ENCODE measurements at regions not wholly inside any gene's neighbourhood (a gene's known extent, or its start where the extent isn't known, plus 50 kb on each side); places are given as distances from the start of the nearest gene placed in this dataset.

DNA sequence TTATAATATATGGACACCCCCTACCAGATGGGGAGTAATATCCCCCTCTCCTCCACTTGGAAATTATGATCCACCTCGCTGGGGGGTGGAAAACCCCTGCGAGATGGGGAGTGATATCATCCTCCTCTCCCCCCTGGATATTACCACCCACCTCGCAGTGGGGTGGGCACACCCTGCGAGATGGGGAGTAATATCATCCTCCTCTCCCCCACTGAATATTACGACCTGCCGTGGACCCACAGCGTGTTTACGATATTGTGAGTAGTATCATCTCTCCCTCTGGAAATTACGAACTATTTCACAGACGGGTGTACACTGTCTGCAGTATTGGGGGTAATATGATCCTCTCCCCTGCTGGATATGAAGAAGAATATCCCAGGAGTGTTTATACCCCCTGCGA, 228.3 kb upstream of the WSCD1 start:
- peaks cover 7% of the 10 kb centered on the region for H3K27me3 ChIP-seq (ENCODE audit: low read depth)
- intact Hi-C loops (cut with micrococcal nuclease) = no loop called here
- TF ChIP-seq, protein P1, sequence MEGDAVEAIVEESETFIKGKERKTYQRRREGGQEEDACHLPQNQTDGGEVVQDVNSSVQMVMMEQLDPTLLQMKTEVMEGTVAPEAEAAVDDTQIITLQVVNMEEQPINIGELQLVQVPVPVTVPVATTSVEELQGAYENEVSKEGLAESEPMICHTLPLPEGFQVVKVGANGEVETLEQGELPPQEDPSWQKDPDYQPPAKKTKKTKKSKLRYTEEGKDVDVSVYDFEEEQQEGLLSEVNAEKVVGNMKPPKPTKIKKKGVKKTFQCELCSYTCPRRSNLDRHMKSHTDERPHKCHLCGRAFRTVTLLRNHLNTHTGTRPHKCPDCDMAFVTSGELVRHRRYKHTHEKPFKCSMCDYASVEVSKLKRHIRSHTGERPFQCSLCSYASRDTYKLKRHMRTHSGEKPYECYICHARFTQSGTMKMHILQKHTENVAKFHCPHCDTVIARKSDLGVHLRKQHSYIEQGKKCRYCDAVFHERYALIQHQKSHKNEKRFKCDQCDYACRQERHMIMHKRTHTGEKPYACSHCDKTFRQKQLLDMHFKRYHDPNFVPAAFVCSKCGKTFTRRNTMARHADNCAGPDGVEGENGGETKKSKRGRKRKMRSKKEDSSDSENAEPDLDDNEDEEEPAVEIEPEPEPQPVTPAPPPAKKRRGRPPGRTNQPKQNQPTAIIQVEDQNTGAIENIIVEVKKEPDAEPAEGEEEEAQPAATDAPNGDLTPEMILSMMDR (IDR thresholded peaks at IDR 0.05; ENCODE audit: borderline replicate concordance) = no peak

DNA sequence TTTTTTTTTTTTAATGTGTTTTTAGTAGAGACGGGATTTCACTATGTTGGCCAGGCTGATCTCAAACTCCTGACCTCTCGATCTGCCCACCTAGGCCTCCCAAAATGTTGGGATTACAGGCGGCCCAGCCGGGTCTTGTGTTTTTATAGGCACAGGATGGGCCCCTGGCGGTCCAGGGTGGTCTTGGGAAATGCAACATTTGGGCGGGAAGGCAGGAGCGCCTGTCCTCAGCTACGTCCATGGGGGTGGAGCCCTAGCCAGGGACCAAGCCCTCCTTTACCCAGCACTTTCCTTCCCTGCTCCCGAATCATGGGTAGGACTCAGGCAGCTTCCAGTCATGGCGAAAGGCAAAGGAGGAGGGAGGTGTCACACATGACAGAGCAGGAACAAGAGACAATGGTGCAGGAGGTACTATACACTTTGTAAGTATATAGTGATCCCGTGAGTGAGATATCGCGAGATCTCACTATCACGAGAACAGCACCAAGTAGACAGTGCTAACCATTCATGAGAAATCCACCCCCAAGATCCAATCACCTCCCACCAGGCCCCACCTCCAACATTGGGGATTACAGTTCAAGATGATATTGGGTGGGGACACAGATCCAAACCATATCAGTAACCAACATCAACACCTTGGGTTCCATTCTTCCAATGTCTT, 226.7 kb upstream of the WSCD1 start:
- Histone ChIP-seq H3K4me1 (no peaks in the 10 kb centered on the region), H3K36me3 (no peaks in the 10 kb centered on the region), H3K27ac (replicated peaks) (no peak overlapping the region), H3K9me3 (replicated peaks) (no peaks in the 10 kb centered on the region), H3K27me3 (ENCODE audit: low read depth) (peaks cover 19% of the 10 kb centered on the region), H3K4me3 (no peak overlapping the region)
- TF ChIP-seq, protein P1 (IDR thresholded peaks at IDR 0.05; ENCODE audit: borderline replicate concordance) = no peak
- intact Hi-C loops (cut with micrococcal nuclease) = no loop called here
- DNase-seq = no peak

More for the DNA sequence above, 228.3 kb upstream of the WSCD1 start:
- Histone ChIP-seq H3K4me1 (no peaks in the 10 kb centered on the region), H3K9me3 (replicated peaks) (no peaks in the 10 kb centered on the region), H3K4me3 (no peak overlapping the region), H3K36me3 (no peaks in the 10 kb centered on the region), H3K27ac (replicated peaks) (no peak overlapping the region)
- DNase-seq = no peak

DNA sequence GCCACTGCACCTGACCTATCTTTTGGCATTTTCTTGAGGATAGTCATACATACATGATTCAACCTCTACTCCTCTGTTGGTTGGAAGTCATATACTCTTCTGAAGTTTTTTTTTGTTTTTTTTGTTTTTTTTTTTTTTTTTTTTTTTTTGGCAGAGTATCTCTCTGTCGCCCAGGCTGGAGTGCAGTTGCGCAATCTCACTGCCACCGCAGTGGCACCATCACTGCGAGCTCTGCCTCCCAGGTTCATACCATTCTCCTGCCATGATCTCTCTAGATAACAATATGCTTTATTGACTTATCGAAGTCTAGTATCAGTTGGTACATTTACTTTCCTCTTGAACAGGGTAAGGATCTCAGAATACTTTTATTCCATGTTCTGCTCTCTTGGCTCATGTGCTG, 224.2 kb upstream of the WSCD1 start:
- intact Hi-C loops (cut with micrococcal nuclease) = no loop called here
- H3K27ac ChIP-seq (replicated peaks) = no peak overlapping the region
- no peaks in the 10 kb centered on the region for H3K36me3 ChIP-seq
- TF ChIP-seq, protein P1 (IDR thresholded peaks at IDR 0.05; ENCODE audit: borderline replicate concordance) = no peak
- H3K9me3 ChIP-seq (replicated peaks) = no peaks in the 10 kb centered on the region
- no peaks in the 10 kb centered on the region for H3K4me1 ChIP-seq
- H3K4me3 ChIP-seq = no peak overlapping the region
- H3K27me3 ChIP-seq (ENCODE audit: low read depth) = peaks cover 19% of the 10 kb centered on the region
- DNase-seq = no peak

DNA sequence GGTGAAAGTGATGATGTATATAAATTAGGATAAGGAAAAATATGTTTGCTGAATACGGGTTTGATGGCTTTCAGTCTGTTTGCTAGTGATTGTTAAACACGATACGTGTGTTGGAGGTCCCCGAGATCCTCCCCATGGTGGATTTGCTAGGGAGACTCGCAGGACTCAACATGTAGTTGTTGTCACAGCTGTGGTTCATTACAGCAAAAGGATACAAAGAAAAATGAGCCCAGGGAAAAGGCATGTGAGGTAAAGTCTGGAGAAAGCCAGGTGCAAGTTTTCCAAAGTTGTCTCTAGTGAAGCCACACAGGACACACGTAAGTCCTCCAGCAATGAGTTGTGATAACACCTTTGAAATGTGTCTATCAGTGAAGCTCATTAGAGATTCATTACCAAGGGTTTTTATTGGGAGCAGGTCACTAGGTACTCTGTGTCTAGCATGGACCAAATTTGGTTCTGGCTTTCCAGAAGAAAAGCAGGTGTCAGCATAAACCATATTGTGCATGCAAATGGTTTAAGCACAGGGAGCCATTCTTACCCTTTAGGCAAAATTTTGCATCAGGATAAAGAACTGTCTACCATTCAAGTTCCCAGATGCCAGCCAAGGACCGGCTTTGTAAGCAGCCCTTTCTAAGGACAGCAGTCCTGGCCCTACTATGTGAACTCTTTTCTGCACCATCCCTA, 215.2 kb upstream of the WSCD1 start:
- no peak for DNase-seq
- Histone ChIP-seq H3K36me3 (no peaks in the 10 kb centered on the region), H3K9me3 (replicated peaks) (peaks cover 4% of the 10 kb centered on the region), H3K4me1 (no peaks in the 10 kb centered on the region), H3K27ac (replicated peaks) (no peak overlapping the region), H3K27me3 (ENCODE audit: low read depth) (no peaks in the 10 kb centered on the region), H3K4me3 (no peak overlapping the region)
- TF ChIP-seq, protein P1 (IDR thresholded peaks at IDR 0.05; ENCODE audit: borderline replicate concordance) = no peak
- intact Hi-C loops (cut with micrococcal nuclease) = no loop called here

DNA sequence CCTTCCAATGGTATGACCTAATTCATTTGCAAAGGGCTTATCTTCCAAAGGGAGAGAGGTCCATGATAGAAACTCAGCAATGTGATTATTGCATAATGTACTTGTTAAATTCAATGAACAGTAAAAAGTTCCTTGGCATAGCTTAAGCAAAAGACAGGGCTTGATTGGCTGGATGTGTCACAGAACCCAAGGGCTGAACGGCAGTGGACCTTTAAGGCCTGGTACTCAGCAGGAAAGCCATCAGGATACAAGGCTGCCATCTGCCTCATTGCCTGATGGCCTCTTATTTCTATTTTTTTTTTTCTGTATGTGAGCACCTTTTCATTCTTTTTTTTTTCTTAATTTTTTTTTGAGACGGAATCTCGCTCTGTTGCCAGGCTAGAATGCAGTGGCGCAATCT, 208.9 kb upstream of the WSCD1 start:
- Histone ChIP-seq H3K9me3 (replicated peaks) (no peaks in the 10 kb centered on the region), H3K4me3 (no peak overlapping the region), H3K27me3 (ENCODE audit: low read depth) (no peaks in the 10 kb centered on the region), H3K27ac (replicated peaks) (no peak overlapping the region), H3K4me1 (peaks cover 13% of the 10 kb centered on the region), H3K36me3 (no peaks in the 10 kb centered on the region)
- intact Hi-C loops (cut with micrococcal nuclease) = no loop called here
- TF ChIP-seq, protein P1 (IDR thresholded peaks at IDR 0.05; ENCODE audit: borderline replicate concordance) = no peak
- no peak for DNase-seq
